ENCODE measurements at regions not wholly inside any gene's neighbourhood (a gene's known extent, or its start where the extent isn't known, plus 50 kb on each side); places are given as distances from the start of the nearest gene placed in this dataset.

DNA sequence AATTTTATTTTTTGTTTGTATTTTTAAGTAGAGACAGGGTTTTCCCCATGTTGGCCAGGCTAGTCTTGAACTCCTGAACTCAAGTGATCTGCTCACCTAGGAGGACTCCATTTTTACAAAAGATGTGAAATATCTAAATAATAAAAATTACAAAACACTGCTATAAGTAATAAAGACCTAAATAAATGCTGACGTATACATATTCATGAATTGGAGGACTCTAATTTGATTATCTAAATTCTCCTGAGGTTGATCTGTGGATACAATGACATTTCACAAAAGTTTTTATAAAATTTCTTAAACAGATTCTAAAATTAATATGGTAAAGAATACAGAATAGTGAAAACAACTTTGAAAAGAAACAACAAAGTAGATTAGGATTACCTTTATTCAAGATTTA, 1224.0 kb downstream of the SLC16A7 start:
- Histone ChIP-seq H3K36me3 (replicated peaks; ENCODE audit: low read depth, low read length) (no peaks in the 10 kb centered on the region), H3K4me2 (ENCODE audit: low read length) (no peak overlapping the region), H3K27ac (ENCODE audit: low read length) (no peak overlapping the region), H4K20me1 (ENCODE audit: insufficient read depth, low read length) (no peaks in the 10 kb centered on the region), H3K9me3 (ENCODE audit: insufficient read depth, low read length) (no peaks in the 10 kb centered on the region), H3K27me3 (ENCODE audit: low read depth, low read length) (no peaks in the 10 kb centered on the region), H3K79me2 (ENCODE audit: low read length) (no peaks in the 10 kb centered on the region), H2AFZ (ENCODE audit: low read depth, low read length) (no peak overlapping the region), H3K4me1 (ENCODE audit: low read length) (no peaks in the 10 kb centered on the region), H3K9ac (ENCODE audit: low read length) (no peak overlapping the region), H3K4me3 (ENCODE audit: low read length) (no peak overlapping the region)
- no peak for TF ChIP-seq EZH2phosphoT487 (IDR thresholded peaks at IDR 0.05; ENCODE audit: low read depth)
- TF ChIP-seq, protein P1, sequence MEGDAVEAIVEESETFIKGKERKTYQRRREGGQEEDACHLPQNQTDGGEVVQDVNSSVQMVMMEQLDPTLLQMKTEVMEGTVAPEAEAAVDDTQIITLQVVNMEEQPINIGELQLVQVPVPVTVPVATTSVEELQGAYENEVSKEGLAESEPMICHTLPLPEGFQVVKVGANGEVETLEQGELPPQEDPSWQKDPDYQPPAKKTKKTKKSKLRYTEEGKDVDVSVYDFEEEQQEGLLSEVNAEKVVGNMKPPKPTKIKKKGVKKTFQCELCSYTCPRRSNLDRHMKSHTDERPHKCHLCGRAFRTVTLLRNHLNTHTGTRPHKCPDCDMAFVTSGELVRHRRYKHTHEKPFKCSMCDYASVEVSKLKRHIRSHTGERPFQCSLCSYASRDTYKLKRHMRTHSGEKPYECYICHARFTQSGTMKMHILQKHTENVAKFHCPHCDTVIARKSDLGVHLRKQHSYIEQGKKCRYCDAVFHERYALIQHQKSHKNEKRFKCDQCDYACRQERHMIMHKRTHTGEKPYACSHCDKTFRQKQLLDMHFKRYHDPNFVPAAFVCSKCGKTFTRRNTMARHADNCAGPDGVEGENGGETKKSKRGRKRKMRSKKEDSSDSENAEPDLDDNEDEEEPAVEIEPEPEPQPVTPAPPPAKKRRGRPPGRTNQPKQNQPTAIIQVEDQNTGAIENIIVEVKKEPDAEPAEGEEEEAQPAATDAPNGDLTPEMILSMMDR (IDR thresholded peaks at IDR 0.05; ENCODE audit: low read depth, low read length): no peak

- H3K27me3 ChIP-seq (ENCODE audit: low read depth, low read length): no peaks in the 10 kb centered on the region
- H2AFZ ChIP-seq (ENCODE audit: low read depth, low read length): no peak overlapping the region
- TF ChIP-seq, protein P1 (IDR thresholded peaks at IDR 0.05; ENCODE audit: low read depth, low read length): no peak
- TF ChIP-seq EZH2phosphoT487 (IDR thresholded peaks at IDR 0.05; ENCODE audit: low read depth): no peak
- no peak overlapping the region for H3K9ac ChIP-seq (ENCODE audit: low read length)
- H3K4me3 ChIP-seq (ENCODE audit: low read length): no peak overlapping the region
- no peak overlapping the region for H3K27ac ChIP-seq (ENCODE audit: low read length)
- no peaks in the 10 kb centered on the region for H3K4me1 ChIP-seq (ENCODE audit: low read length)
- H3K9me3 ChIP-seq (ENCODE audit: insufficient read depth, low read length): no peaks in the 10 kb centered on the region
- H3K4me2 ChIP-seq (ENCODE audit: low read length): no peak overlapping the region
- no peaks in the 10 kb centered on the region for H3K36me3 ChIP-seq (replicated peaks; ENCODE audit: low read depth, low read length)
- H3K79me2 ChIP-seq (ENCODE audit: low read length): no peaks in the 10 kb centered on the region
- no peaks in the 10 kb centered on the region for H4K20me1 ChIP-seq (ENCODE audit: insufficient read depth, low read length)
Observed at GRCh38 chr12:60822580-60822979, 1226.8 kb downstream of the SLC16A7 start.

DNA sequence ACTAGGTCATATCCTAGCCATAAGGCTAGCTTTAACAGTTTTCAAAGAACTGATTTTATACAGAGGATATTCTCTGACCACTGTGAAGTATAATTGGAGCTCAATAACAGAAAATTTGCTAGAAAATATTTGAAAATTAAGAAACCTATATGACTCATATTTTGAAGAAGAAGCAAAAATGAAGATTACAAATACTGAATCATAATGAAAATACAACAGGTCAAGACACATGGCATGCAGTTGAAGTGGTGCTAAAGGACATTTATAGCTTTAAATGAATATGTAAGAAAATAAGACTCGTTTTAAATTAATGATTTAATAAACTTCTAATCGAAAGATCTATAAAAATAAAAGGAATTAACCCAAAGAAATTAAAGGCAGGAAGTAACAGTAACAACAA, 1234.6 kb downstream of the SLC16A7 start:
- H3K4me2 ChIP-seq (ENCODE audit: low read length): no peak overlapping the region
- no peaks in the 10 kb centered on the region for H3K9me3 ChIP-seq (ENCODE audit: insufficient read depth, low read length)
- H2AFZ ChIP-seq (ENCODE audit: low read depth, low read length): no peak overlapping the region
- H3K79me2 ChIP-seq (ENCODE audit: low read length): no peaks in the 10 kb centered on the region
- no peaks in the 10 kb centered on the region for H3K27me3 ChIP-seq (ENCODE audit: low read depth, low read length)
- H3K27ac ChIP-seq (ENCODE audit: low read length): no peak overlapping the region
- H3K4me3 ChIP-seq (ENCODE audit: low read length): no peak overlapping the region
- H3K36me3 ChIP-seq (replicated peaks; ENCODE audit: low read depth, low read length): no peaks in the 10 kb centered on the region
- peaks cover 9% of the 10 kb centered on the region for H3K4me1 ChIP-seq (ENCODE audit: low read length)
- TF ChIP-seq EZH2phosphoT487 (IDR thresholded peaks at IDR 0.05; ENCODE audit: low read depth): no peak
- TF ChIP-seq, protein P1 (IDR thresholded peaks at IDR 0.05; ENCODE audit: low read depth, low read length): no peak
- no peaks in the 10 kb centered on the region for H4K20me1 ChIP-seq (ENCODE audit: insufficient read depth, low read length)
- H3K9ac ChIP-seq (ENCODE audit: low read length): no peak overlapping the region

GRCh38 chr12:60832290-60832689, 1236.5 kb downstream of the SLC16A7 start:
- no peak overlapping the region for H2AFZ ChIP-seq (ENCODE audit: low read depth, low read length)
- H3K4me1 ChIP-seq (ENCODE audit: low read length): peaks cover 9% of the 10 kb centered on the region

More at GRCh38 chr12:60832290-60832689, 1236.5 kb downstream of the SLC16A7 start:
- H4K20me1 ChIP-seq (ENCODE audit: insufficient read depth, low read length): no peaks in the 10 kb centered on the region
- H3K27me3 ChIP-seq (ENCODE audit: low read depth, low read length): no peaks in the 10 kb centered on the region
- H3K79me2 ChIP-seq (ENCODE audit: low read length): no peaks in the 10 kb centered on the region
- TF ChIP-seq, protein P1 (IDR thresholded peaks at IDR 0.05; ENCODE audit: low read depth, low read length): no peak
- TF ChIP-seq EZH2phosphoT487 (IDR thresholded peaks at IDR 0.05; ENCODE audit: low read depth): no peak
- H3K9ac ChIP-seq (ENCODE audit: low read length): no peak overlapping the region
- H3K4me2 ChIP-seq (ENCODE audit: low read length): no peak overlapping the region
- H3K27ac ChIP-seq (ENCODE audit: low read length): no peak overlapping the region
- no peaks in the 10 kb centered on the region for H3K9me3 ChIP-seq (ENCODE audit: insufficient read depth, low read length)
- no peaks in the 10 kb centered on the region for H3K36me3 ChIP-seq (replicated peaks; ENCODE audit: low read depth, low read length)
- H3K4me3 ChIP-seq (ENCODE audit: low read length): no peak overlapping the region

Data from OCI-LY3 (cell line).